Astrocyte of the spinal cord (primary cell): ENCODE measurements at regions not wholly inside any gene's neighbourhood (a gene's known extent, or its start where the extent isn't known, plus 50 kb on each side); places are given as distances from the start of the nearest gene placed in this dataset.

ENCODE experiments used
- DNase-seq: peaks from one replicate; pipeline ENCODE4 v3.0.0; 2011; ENCODE audit warnings: low read depth, low spot score
- H3K4me3 ChIP-seq: 2 replicates; pipeline ENCODE4 v1.5.1; 2011; ENCODE audit warnings: low read depth, mild to moderate bottlenecking, low read length, moderate library complexity
- in situ Hi-C: cut with HindIII; loops from 2 replicates; pipeline ENCODE4 v1.10.0; 2017; ENCODE audit warnings: low sequenced_read_pairs
- TF ChIP-seq, protein P1 (sequence below): IDR thresholded peaks from 2 replicates; pipeline ENCODE4 v1.5.1; 2012; ENCODE audit warnings: low read depth, mild to moderate bottlenecking, low read length, inconsistent platforms

- in situ Hi-C loops = no loop called here
- DNase-seq = no peak
- H3K4me3 ChIP-seq = no peak overlapping the region
- TF ChIP-seq, protein P1, sequence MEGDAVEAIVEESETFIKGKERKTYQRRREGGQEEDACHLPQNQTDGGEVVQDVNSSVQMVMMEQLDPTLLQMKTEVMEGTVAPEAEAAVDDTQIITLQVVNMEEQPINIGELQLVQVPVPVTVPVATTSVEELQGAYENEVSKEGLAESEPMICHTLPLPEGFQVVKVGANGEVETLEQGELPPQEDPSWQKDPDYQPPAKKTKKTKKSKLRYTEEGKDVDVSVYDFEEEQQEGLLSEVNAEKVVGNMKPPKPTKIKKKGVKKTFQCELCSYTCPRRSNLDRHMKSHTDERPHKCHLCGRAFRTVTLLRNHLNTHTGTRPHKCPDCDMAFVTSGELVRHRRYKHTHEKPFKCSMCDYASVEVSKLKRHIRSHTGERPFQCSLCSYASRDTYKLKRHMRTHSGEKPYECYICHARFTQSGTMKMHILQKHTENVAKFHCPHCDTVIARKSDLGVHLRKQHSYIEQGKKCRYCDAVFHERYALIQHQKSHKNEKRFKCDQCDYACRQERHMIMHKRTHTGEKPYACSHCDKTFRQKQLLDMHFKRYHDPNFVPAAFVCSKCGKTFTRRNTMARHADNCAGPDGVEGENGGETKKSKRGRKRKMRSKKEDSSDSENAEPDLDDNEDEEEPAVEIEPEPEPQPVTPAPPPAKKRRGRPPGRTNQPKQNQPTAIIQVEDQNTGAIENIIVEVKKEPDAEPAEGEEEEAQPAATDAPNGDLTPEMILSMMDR = no peak
Observed at GRCh38 chr18:37702841-37703240, 137.2 kb upstream of the CELF4 start.

GRCh38 chr18:37701967-37702366 is 136.4 kb upstream of the CELF4 start:
- DNase-seq = no peak
- TF ChIP-seq, protein P1 = no peak
- in situ Hi-C loops = no loop called here
- no peak overlapping the region for H3K4me3 ChIP-seq

DNA sequence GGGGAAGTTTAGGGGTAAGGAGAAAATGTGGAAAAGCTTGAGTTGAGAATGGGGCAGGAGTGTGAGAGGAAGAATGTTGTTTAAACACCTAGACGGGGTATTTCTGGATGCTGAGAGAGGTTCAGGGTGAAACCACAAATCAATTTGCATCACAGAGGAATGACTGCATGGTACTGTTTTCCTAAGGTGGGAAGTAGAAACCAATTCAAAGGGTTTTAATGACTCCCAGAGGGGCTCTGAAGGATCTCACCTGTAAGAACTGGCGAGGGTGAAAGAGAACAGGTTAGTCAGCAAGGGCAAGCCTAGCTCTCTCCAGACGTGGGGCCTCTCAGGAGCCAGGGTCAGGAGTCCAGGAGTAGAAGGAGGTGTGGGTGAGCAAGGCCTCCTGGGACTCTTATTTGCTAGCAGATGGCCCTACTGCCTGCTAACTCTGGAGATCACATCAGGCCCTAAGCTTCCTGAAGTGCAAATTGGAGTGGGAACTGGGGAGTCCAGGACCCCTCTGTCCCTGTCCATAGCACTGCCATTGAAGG is 133.0 kb upstream of the CELF4 start:
- TF ChIP-seq, protein P1 = no peak
- in situ Hi-C loops = no loop called here
- DNase-seq = no peak
- no peak overlapping the region for H3K4me3 ChIP-seq

- H3K4me3 ChIP-seq = no peak overlapping the region
- in situ Hi-C loops = no loop called here
- DNase-seq = no peak
- TF ChIP-seq, protein P1 = no peak
Observed at GRCh38 chr18:37694516-37694915, 128.9 kb upstream of the CELF4 start.

GRCh38 chr18:37691162-37691561 is 125.6 kb upstream of the CELF4 start:
- DNase-seq = no peak
- in situ Hi-C loops = no loop called here
- TF ChIP-seq, protein P1 = no peak
- H3K4me3 ChIP-seq = no peak overlapping the region

GRCh38 chr18:37689841-37690240 is 124.2 kb upstream of the CELF4 start:
- in situ Hi-C loops = no loop called here
- TF ChIP-seq, protein P1 = no peak
- no peak overlapping the region for H3K4me3 ChIP-seq
- DNase-seq = no peak

- in situ Hi-C loops = no loop called here
- TF ChIP-seq, protein P1 = no peak
- no peak overlapping the region for H3K4me3 ChIP-seq
- no peak for DNase-seq
Observed at GRCh38 chr18:37684590-37684989, 119.0 kb upstream of the CELF4 start.
